ENCODE measurements at regions not wholly inside any gene's neighbourhood (a gene's known extent, or its start where the extent isn't known, plus 50 kb on each side); places are given as distances from the start of the nearest gene placed in this dataset.

GRCh38 chr2:155157065-155157464 is 458.6 kb downstream of the KCNJ3 start:
- H3K9me3 ChIP-seq (ENCODE audit: control insufficient read depth, insufficient read depth, low read depth, low read length): no peaks in the 10 kb centered on the region
- H3K4me3 ChIP-seq (replicated peaks in 1 of 4; ENCODE audit: control extremely low read depth in 1 of 4, insufficient read depth in 1 of 4, low read depth in 3 of 4, low read length in 4 of 4): no peak overlapping the region
- no peaks in the 10 kb centered on the region for H4K20me1 ChIP-seq (ENCODE audit: control insufficient read depth, extremely low read depth, insufficient read depth, low read length)
- no peak overlapping the region for H3K4me2 ChIP-seq (ENCODE audit: extremely low read depth, insufficient read depth, low read length)
- no peak overlapping the region for H3K9ac ChIP-seq (ENCODE audit: insufficient read depth, low read length)
- TF ChIP-seq EZH2 (IDR thresholded peaks at IDR 0.05; ENCODE audit: low read length, missing control alignments) (no peak), CTCF (conservative IDR thresholded peaks at IDR 0.05 in 1 of 2, IDR thresholded peaks at IDR 0.05 in 1 of 2; ENCODE audit: low read depth in 1 of 2, low read length in 2 of 2) (no peak)
- no peaks in the 10 kb centered on the region for H3K4me1 ChIP-seq (ENCODE audit: control insufficient read depth, extremely low read depth, insufficient read depth, low read length)
- no peaks in the 10 kb centered on the region for H3K27me3 ChIP-seq (ENCODE audit: control insufficient read depth, insufficient read depth, low read length)
- no peaks in the 10 kb centered on the region for H3K79me2 ChIP-seq (ENCODE audit: control insufficient read depth, insufficient read depth, low read length)
- H2AFZ ChIP-seq (ENCODE audit: low read length): no peak overlapping the region
- H3K36me3 ChIP-seq (ENCODE audit: control insufficient read depth, insufficient read depth, low read length): no peaks in the 10 kb centered on the region
- peak in 1 of 2 donors; percentile 39 for DNase-seq (ENCODE audit: low read depth in 2 of 2)
- no peak overlapping the region for H3K27ac ChIP-seq (ENCODE audit: insufficient read depth, low read length)

- DNase-seq (ENCODE audit: low read depth in 2 of 2): no peak
- no peaks in the 10 kb centered on the region for H3K79me2 ChIP-seq (ENCODE audit: control insufficient read depth, insufficient read depth, low read length)
- no peaks in the 10 kb centered on the region for H3K27me3 ChIP-seq (ENCODE audit: control insufficient read depth, insufficient read depth, low read length)
- no peak overlapping the region for H3K27ac ChIP-seq (ENCODE audit: insufficient read depth, low read length)
- no peaks in the 10 kb centered on the region for H3K9me3 ChIP-seq (ENCODE audit: control insufficient read depth, insufficient read depth, low read depth, low read length)
- TF ChIP-seq EZH2 (IDR thresholded peaks at IDR 0.05; ENCODE audit: low read length, missing control alignments) (no peak), CTCF (conservative IDR thresholded peaks at IDR 0.05 in 1 of 2, IDR thresholded peaks at IDR 0.05 in 1 of 2; ENCODE audit: low read depth in 1 of 2, low read length in 2 of 2) (no peak)
- H2AFZ ChIP-seq (ENCODE audit: low read length): no peak overlapping the region
- no peak overlapping the region for H3K9ac ChIP-seq (ENCODE audit: insufficient read depth, low read length)
- H3K4me3 ChIP-seq (replicated peaks in 1 of 4; ENCODE audit: control extremely low read depth in 1 of 4, insufficient read depth in 1 of 4, low read depth in 3 of 4, low read length in 4 of 4): no peak overlapping the region
- no peaks in the 10 kb centered on the region for H3K4me1 ChIP-seq (ENCODE audit: control insufficient read depth, extremely low read depth, insufficient read depth, low read length)
- H3K36me3 ChIP-seq (ENCODE audit: control insufficient read depth, insufficient read depth, low read length): no peaks in the 10 kb centered on the region
- H4K20me1 ChIP-seq (ENCODE audit: control insufficient read depth, extremely low read depth, insufficient read depth, low read length): no peaks in the 10 kb centered on the region
- no peak overlapping the region for H3K4me2 ChIP-seq (ENCODE audit: extremely low read depth, insufficient read depth, low read length)
Measured at GRCh38 chr2:155151945-155152344, 453.4 kb downstream of the KCNJ3 start.

- Histone ChIP-seq H3K4me2 (ENCODE audit: extremely low read depth, insufficient read depth, low read length) (no peak overlapping the region), H4K20me1 (ENCODE audit: control insufficient read depth, extremely low read depth, insufficient read depth, low read length) (no peaks in the 10 kb centered on the region), H3K4me1 (ENCODE audit: control insufficient read depth, extremely low read depth, insufficient read depth, low read length) (no peaks in the 10 kb centered on the region), H3K79me2 (ENCODE audit: control insufficient read depth, insufficient read depth, low read length) (no peaks in the 10 kb centered on the region), H2AFZ (ENCODE audit: low read length) (no peak overlapping the region), H3K36me3 (ENCODE audit: control insufficient read depth, insufficient read depth, low read length) (no peaks in the 10 kb centered on the region), H3K4me3 (replicated peaks in 1 of 4; ENCODE audit: control extremely low read depth in 1 of 4, insufficient read depth in 1 of 4, low read depth in 3 of 4, low read length in 4 of 4) (no peak overlapping the region), H3K27ac (ENCODE audit: insufficient read depth, low read length) (no peak overlapping the region), H3K9ac (ENCODE audit: insufficient read depth, low read length) (no peak overlapping the region), H3K27me3 (ENCODE audit: control insufficient read depth, insufficient read depth, low read length) (no peaks in the 10 kb centered on the region), H3K9me3 (ENCODE audit: control insufficient read depth, insufficient read depth, low read depth, low read length) (no peaks in the 10 kb centered on the region)
- no peak for DNase-seq (ENCODE audit: low read depth in 2 of 2)
- TF ChIP-seq CTCF (conservative IDR thresholded peaks at IDR 0.05 in 1 of 2, IDR thresholded peaks at IDR 0.05 in 1 of 2; ENCODE audit: low read depth in 1 of 2, low read length in 2 of 2) (no peak), EZH2 (IDR thresholded peaks at IDR 0.05; ENCODE audit: low read length, missing control alignments) (no peak)
Measured at GRCh38 chr2:155151472-155151871, 453.0 kb downstream of the KCNJ3 start.

All from fibroblast of lung (primary cell).